RPMI8226 (cell line): ENCODE measurements at regions not wholly inside any gene's neighbourhood (a gene's known extent, or its start where the extent isn't known, plus 50 kb on each side); places are given as distances from the start of the nearest gene placed in this dataset.

Experiments used
- DNase-seq: peaks from one replicate; pipeline ENCODE4 v3.0.0-alpha.2; 2015

GRCh38 chr13:34340534-34340933 lies 522.6 kb downstream of the RFC3 start:
- no peak for DNase-seq

DNA sequence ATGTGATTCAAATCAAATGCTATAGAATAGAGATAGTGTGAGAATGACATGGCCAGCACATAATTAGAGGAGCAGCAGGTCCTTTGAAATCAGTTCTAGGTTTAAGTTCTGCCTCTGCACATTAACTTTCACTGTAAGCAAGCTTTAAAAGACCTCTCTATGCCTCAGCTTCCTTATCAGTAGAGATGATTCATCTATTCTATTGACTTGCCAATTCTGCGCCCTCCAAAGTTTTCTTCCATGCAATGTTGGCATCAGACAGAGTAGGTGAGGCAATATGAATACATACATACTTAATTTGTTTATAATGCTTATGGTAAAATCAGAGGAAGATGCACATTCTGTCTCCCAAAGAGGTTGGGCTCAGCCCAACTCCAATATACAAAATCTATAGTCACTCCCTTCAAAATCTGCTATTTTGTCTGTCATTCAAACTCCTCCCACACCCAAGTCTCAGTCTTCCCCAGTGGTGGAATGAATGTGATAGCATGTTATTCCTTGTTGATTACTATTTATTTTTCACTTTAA lies 525.5 kb downstream of the RFC3 start:
- no peak for DNase-seq

DNA sequence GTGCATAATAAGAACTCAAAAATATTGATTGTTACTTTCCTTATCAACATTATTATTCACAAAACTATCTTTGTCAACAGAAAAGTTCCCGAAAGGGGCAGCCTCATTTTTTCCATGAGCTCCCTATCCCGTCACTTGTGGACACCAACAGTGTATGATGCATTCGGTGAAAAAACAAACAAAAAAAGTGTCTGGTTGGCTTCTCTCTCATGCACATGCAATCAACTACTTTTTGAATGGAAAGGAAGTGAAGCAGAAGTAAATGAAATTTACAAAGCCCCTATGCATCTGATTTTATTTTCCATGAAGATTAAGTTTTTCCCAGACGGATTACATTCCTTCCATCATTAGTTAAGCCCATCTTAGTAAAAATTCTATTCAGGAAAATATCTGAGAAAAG lies 526.9 kb downstream of the RFC3 start:
- no peak for DNase-seq

- DNase-seq, result no peak
Observed at GRCh38 chr13:34345258-34345965, 527.5 kb downstream of the RFC3 start.

DNA sequence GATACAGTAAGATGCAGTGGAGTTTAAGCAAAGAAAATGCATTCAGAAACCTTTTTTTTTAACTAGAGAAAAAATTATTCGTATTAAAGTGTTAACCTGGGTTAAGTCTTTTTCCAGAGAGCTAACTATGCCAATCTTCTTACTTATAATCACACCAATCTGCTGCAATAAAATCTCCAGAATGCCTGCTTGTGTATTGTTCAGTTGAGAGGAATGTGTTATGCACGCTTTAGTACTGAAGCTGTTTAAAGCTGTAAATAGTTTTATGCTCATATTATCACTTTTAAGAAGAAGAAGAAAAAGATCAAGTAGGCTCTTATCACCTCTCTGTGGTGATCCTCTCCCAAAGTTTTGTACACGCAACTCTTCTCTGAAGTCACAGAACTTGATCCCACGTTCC lies 528.7 kb downstream of the RFC3 start:
- no peak for DNase-seq

DNA sequence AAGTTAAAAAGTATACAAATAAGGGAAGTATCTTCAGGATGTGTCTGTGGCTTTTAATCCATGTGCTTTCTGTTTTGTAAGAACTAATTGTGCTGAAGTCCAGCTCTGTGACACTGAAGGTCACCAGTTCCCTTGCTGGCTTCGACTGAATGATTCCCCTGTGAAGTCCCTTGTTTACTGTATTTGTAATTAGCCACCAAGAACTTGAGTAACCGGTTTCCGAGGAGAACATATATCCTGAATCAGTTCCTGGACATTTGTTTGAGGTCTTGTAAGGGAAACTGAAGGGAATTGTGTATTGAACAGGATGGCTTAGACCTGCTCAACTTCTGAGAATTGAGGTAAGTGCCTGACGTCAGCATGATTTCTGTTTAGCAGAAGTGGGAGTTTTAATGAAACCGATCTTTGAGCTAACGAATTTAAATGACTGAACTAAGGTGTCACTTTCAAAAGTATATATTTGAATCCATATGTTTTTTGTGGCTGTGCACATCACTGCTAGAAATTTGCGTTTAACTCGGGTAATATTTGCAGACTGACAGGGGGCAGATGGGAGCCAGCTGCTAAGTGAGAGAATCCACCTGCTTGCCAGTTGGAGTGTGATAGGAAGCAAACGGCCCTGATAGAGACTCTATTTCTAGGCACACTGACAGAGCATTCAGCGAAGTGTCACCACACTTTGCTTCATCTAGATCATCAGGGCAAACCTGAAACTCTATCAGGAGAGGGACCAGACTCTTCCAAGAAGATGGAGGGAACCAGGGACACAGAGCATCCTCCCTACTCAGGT lies 530.0 kb downstream of the RFC3 start:
- no peak for DNase-seq

- DNase-seq, result no peak
Observed at GRCh38 chr13:34349091-34349722, 531.3 kb downstream of the RFC3 start.

DNA sequence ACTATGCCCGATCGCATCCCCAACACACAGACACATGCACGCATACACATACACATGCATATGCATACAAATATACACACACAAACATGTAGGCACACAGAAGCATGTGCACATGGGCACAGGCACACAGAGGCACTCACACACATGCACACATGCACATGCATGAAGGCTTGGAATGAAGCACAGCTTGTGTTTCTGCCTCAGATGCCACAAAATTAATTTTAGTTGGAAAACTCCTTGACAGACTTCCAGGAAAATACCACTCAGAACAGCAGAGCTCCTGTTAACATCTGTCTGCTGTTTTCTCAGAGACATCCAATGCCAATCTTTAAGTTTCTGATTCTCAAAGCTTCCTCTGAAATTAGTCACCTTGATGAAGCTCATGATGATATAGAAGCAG lies 532.7 kb downstream of the RFC3 start:
- no peak for DNase-seq

GRCh38 chr13:34351134-34351533 lies 533.2 kb downstream of the RFC3 start:
- no peak for DNase-seq

- DNase-seq, result no peak
Observed at GRCh38 chr13:34352958-34353357, 535.0 kb downstream of the RFC3 start.

GRCh38 chr13:34356686-34357434 lies 538.9 kb downstream of the RFC3 start:
- DNase-seq, result no peak

DNA sequence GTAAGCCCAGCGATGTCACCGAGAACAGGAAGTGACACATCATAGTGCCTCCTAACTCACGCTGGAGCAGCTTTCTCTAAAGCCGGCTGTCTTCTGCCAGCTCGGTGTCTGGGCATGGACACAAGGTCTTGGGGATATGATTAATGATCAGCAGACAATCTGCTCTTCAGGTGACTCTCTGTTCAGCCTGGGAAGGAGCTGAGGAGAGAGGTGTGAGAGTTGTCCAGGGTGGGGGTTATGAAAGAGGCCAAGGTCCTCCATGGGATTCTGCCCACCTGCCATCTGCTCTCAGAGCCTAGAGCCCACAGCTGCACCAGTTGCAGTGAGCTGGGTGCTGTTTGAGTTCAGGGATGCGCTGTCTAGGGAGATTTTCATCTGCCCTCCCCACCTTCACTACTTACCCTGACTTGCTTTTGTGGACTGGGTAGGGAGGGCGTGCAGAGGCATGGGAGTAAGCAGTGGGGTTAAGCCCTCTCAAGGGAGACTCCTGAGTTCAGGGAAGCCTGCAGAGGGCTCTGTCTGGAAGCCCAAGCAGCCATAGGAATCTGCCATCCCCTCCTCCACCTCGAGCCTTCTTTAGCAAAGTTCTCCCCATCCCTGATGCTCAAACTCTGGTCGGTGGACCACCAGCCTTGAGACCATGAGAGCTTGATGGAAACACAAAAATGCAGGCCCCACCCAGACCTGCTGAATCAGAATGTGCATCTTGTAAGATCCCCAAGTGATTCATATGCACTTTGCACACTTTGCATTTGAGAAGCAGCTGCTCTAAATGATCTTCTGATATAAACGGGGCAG lies 539.7 kb downstream of the RFC3 start:
- no peak for DNase-seq

- no peak for DNase-seq
Observed at GRCh38 chr13:34358811-34359513, 541.0 kb downstream of the RFC3 start.

DNA sequence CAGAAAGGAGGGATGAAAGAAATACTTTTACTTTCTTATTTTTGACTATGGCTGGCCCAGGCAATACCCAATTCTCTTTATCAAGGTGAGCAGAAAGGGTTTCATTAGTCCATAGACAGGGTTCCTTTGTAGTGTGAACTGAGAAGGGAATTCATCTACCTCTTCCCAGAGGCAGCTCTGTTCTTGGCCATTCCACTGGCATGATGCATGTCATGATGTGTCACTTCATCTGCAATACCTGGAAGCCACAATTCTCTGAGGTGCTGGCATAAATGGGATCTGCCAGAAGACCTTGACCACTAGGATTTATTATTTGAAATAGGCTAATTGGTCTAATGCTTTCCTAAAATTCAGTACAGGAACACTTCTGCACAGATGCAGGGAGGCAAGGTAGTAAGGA lies 542.8 kb downstream of the RFC3 start:
- no peak for DNase-seq

- DNase-seq, result no peak
Observed at GRCh38 chr13:34361560-34361959, 543.6 kb downstream of the RFC3 start.

- no peak for DNase-seq
Observed at GRCh38 chr13:34363266-34363665, 545.3 kb downstream of the RFC3 start.

DNA sequence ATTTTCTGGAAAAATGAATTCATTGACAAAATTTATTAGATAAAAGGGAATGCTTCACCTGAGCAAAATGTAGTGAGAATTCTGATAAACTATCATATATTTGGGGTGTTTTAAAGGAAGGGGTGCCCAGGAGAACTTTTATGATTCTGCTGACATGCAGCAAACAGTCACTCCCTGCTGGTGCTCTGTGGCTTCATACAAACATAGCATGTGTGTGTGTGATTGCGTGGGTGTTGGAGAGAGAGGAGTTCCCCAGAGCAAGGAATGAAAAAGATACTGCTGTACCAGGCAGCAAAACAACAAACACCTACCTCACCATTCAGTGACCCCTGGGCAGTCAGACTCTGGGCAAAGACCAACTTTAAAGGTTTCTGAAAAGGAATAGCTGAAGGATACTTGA lies 546.7 kb downstream of the RFC3 start:
- no peak for DNase-seq

- no peak for DNase-seq
Observed at GRCh38 chr13:34369931-34370330, 552.0 kb downstream of the RFC3 start.

- DNase-seq, result no peak
Observed at GRCh38 chr13:34371108-34371507, 553.2 kb downstream of the RFC3 start.

DNA sequence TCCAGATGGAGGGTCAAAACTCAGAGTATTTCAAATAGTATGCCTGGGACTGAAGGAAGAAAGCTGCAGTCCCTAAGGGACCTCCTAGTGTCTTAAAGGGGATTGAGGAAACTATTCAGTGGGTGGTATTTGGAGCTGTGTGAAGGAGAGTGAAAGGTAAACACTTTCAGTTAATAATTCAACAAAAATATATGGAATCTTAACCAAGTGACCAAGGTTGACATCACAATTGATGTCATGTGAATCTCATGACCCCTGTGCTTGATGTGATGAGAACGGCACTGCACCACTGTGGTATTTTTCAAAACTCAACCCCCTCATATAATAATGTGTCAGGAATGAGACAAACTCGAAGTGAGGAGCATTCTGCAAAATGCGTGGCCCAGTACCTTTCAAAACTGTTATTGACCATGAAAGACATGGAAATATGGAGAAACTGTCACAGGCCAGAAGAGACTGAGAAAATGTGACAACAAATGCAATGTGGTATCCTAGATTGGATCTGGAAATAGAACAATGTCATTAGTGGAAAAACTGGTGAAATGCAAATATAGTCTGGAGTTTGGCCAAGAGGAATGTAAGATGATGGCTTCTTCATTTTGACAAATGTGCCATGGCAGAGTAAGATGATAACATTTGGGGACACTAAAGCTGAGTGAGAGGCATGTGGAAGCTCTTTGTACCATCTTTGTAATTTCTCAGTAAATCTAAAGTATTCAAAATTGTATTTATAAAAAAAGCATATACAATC lies 553.9 kb downstream of the RFC3 start:
- DNase-seq, result no peak

- DNase-seq, result no peak
Observed at GRCh38 chr13:34372581-34372980, 554.6 kb downstream of the RFC3 start.
